ENCODE measurements at regions not wholly inside any gene's neighbourhood (a gene's known extent, or its start where the extent isn't known, plus 50 kb on each side); places are given as distances from the start of the nearest gene placed in this dataset.

DNA sequence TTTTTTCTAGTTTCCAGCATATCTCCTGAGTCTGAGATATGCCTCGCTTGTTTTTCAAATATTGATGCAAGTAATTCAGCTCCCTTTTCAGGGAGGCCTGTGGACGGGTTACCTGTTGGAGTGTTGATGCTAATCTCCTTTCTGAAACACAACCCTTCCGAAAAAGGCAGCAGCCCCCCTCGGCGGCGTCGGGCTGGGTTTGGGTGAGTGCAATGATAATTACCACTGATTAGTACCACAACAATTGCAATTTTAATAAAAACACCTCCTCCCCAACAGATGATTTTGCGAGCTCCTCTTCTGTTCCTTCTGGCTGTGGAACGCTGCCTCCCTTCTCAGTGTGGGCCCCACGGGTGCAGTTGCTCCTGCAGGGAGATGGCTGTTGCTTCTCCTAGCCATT, 66.3 kb downstream of the PTGR3 start:
- H3K4me3 ChIP-seq (ENCODE audit: low read length in 2 of 2) = no peak overlapping the region
- H3K23ac ChIP-seq (ENCODE audit: low read depth, low read length, poor library complexity) = no peak overlapping the region
- no peaks in the 10 kb centered on the region for H3K4me1 ChIP-seq (ENCODE audit: control insufficient read depth in 2 of 2, insufficient read depth in 1 of 2, low read depth in 1 of 2, low read length in 2 of 2)
- no peak overlapping the region for H2BK5ac ChIP-seq (ENCODE audit: low read length)
- H2AFZ ChIP-seq (ENCODE audit: low read length) = no peak overlapping the region
- no peak overlapping the region for H2BK15ac ChIP-seq (ENCODE audit: low read length)
- WGBS, 2 donors (ENCODE audit: extremely low coverage in 2 of 2, insufficient read length in 2 of 2, insufficient replicate concordance in 1 of 2) = no CpG with 5 or more reads among the region's 10 CpGs
- H2AK5ac ChIP-seq (ENCODE audit: low read depth, low read length) = no peak overlapping the region
- no peaks in the 10 kb centered on the region for H3K79me1 ChIP-seq (ENCODE audit: low read depth, low read length)
- H3K36me3 ChIP-seq (replicated peaks in 1 of 2; ENCODE audit: control insufficient read depth in 2 of 2, insufficient read depth in 2 of 2, low read length in 2 of 2) = no peaks in the 10 kb centered on the region
- H3K14ac ChIP-seq (ENCODE audit: low read length) = no peak overlapping the region
- no peak overlapping the region for H3K9ac ChIP-seq (ENCODE audit: low read depth, low read length, poor library complexity)
- no peak overlapping the region for H2BK120ac ChIP-seq (ENCODE audit: low read depth, low read length)
- peaks cover 0 to 2% of the 10 kb centered on the region in 2 donors for H3K9me3 ChIP-seq (replicated peaks in 1 of 2; ENCODE audit: control insufficient read depth in 2 of 2, insufficient read depth in 1 of 2, low read depth in 1 of 2, low read length in 2 of 2)
- no peak overlapping the region for H4K91ac ChIP-seq (ENCODE audit: low read depth, low read length, poor library complexity)
- H3K27ac ChIP-seq (replicated peaks; ENCODE audit: low read length) = no peak overlapping the region
- no peak overlapping the region for H3K4me2 ChIP-seq (ENCODE audit: insufficient read depth, low read length, poor library complexity, severe bottlenecking)
- H3K18ac ChIP-seq (ENCODE audit: low read length) = no peak overlapping the region
- H3K27me3 ChIP-seq (ENCODE audit: control insufficient read depth in 3 of 3, insufficient read depth in 3 of 3, low read depth in 1 of 3, low read length in 3 of 3) = no peaks in the 10 kb centered on the region
- H2BK12ac ChIP-seq (ENCODE audit: low read length) = no peak overlapping the region
- H4K8ac ChIP-seq (ENCODE audit: low read depth, low read length) = no peak overlapping the region
- H3K4ac ChIP-seq (ENCODE audit: low read length) = no peak overlapping the region
- no peak for DNase-seq (ENCODE audit: low spot score)

DNA sequence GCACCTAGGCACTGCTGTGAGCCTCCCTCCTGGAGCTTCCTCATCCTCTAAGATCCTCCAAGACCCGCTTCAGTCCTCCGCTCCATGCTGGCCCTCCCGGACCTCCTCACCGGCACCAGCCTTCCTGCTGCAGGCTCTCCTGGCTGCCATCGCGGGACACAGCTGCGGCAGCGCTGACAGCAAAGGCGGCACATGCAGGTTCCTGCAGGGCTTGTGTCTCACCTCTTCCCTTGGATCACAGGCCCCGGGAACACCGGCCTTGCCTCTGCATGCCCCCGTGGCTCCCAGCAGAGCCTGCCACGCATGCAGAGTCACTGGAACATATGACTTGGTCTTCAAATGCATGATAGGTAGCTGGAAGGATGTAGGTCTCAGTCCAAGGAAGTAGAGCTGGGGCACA, 67.2 kb downstream of the PTGR3 start:
- Histone ChIP-seq H3K4ac (ENCODE audit: low read length) (no peak overlapping the region), H2BK120ac (ENCODE audit: low read depth, low read length) (no peak overlapping the region), H2BK15ac (ENCODE audit: low read length) (no peak overlapping the region), H3K4me1 (ENCODE audit: control insufficient read depth in 2 of 2, insufficient read depth in 1 of 2, low read depth in 1 of 2, low read length in 2 of 2) (no peaks in the 10 kb centered on the region), H2BK12ac (ENCODE audit: low read length) (no peak overlapping the region), H3K9me3 (replicated peaks in 1 of 2; ENCODE audit: control insufficient read depth in 2 of 2, insufficient read depth in 1 of 2, low read depth in 1 of 2, low read length in 2 of 2) (peaks cover 0 to 2% of the 10 kb centered on the region in 2 donors), H3K36me3 (replicated peaks in 1 of 2; ENCODE audit: control insufficient read depth in 2 of 2, insufficient read depth in 2 of 2, low read length in 2 of 2) (no peaks in the 10 kb centered on the region), H3K27ac (replicated peaks; ENCODE audit: low read length) (no peak overlapping the region), H4K8ac (ENCODE audit: low read depth, low read length) (no peak overlapping the region), H2AFZ (ENCODE audit: low read length) (no peak overlapping the region), H3K4me2 (ENCODE audit: insufficient read depth, low read length, poor library complexity, severe bottlenecking) (no peak overlapping the region), H3K23ac (ENCODE audit: low read depth, low read length, poor library complexity) (no peak overlapping the region), H3K18ac (ENCODE audit: low read length) (no peak overlapping the region), H3K14ac (ENCODE audit: low read length) (no peak overlapping the region), H3K4me3 (ENCODE audit: low read length in 2 of 2) (no peak overlapping the region), H2BK5ac (ENCODE audit: low read length) (no peak overlapping the region), H3K9ac (ENCODE audit: low read depth, low read length, poor library complexity) (no peak overlapping the region), H4K91ac (ENCODE audit: low read depth, low read length, poor library complexity) (no peak overlapping the region), H2AK5ac (ENCODE audit: low read depth, low read length) (no peak overlapping the region), H3K79me1 (ENCODE audit: low read depth, low read length) (no peaks in the 10 kb centered on the region), H3K27me3 (ENCODE audit: control insufficient read depth in 3 of 3, insufficient read depth in 3 of 3, low read depth in 1 of 3, low read length in 3 of 3) (no peaks in the 10 kb centered on the region)
- no peak for DNase-seq (ENCODE audit: low spot score)
- WGBS, 2 donors (ENCODE audit: extremely low coverage in 2 of 2, insufficient read length in 2 of 2, insufficient replicate concordance in 1 of 2) = no CpG with 5 or more reads among the region's 13 CpGs

- no peak overlapping the region for H3K4ac ChIP-seq (ENCODE audit: low read length)
- H3K27me3 ChIP-seq (ENCODE audit: control insufficient read depth in 3 of 3, insufficient read depth in 3 of 3, low read depth in 1 of 3, low read length in 3 of 3) = no peaks in the 10 kb centered on the region
- no peak overlapping the region for H3K4me2 ChIP-seq (ENCODE audit: insufficient read depth, low read length, poor library complexity, severe bottlenecking)
- H3K18ac ChIP-seq (ENCODE audit: low read length) = no peak overlapping the region
- WGBS, 2 donors (ENCODE audit: extremely low coverage in 2 of 2, insufficient read length in 2 of 2, insufficient replicate concordance in 1 of 2) = no CpG with 5 or more reads among the region's 5 CpGs
- H3K27ac ChIP-seq (replicated peaks; ENCODE audit: low read length) = no peak overlapping the region
- DNase-seq (ENCODE audit: low spot score) = no peak
- peaks cover 0 to 2% of the 10 kb centered on the region in 2 donors for H3K9me3 ChIP-seq (replicated peaks in 1 of 2; ENCODE audit: control insufficient read depth in 2 of 2, insufficient read depth in 1 of 2, low read depth in 1 of 2, low read length in 2 of 2)
- H3K4me3 ChIP-seq (ENCODE audit: low read length in 2 of 2) = no peak overlapping the region
- no peak overlapping the region for H3K23ac ChIP-seq (ENCODE audit: low read depth, low read length, poor library complexity)
- H3K79me1 ChIP-seq (ENCODE audit: low read depth, low read length) = no peaks in the 10 kb centered on the region
- no peaks in the 10 kb centered on the region for H3K4me1 ChIP-seq (ENCODE audit: control insufficient read depth in 2 of 2, insufficient read depth in 1 of 2, low read depth in 1 of 2, low read length in 2 of 2)
- no peak overlapping the region for H2BK120ac ChIP-seq (ENCODE audit: low read depth, low read length)
- no peak overlapping the region for H2AFZ ChIP-seq (ENCODE audit: low read length)
- H3K14ac ChIP-seq (ENCODE audit: low read length) = no peak overlapping the region
- H2BK5ac ChIP-seq (ENCODE audit: low read length) = no peak overlapping the region
- no peak overlapping the region for H4K8ac ChIP-seq (ENCODE audit: low read depth, low read length)
- H4K91ac ChIP-seq (ENCODE audit: low read depth, low read length, poor library complexity) = no peak overlapping the region
- H3K9ac ChIP-seq (ENCODE audit: low read depth, low read length, poor library complexity) = no peak overlapping the region
- H2AK5ac ChIP-seq (ENCODE audit: low read depth, low read length) = no peak overlapping the region
- no peak overlapping the region for H2BK15ac ChIP-seq (ENCODE audit: low read length)
- no peak overlapping the region for H2BK12ac ChIP-seq (ENCODE audit: low read length)
- no peaks in the 10 kb centered on the region for H3K36me3 ChIP-seq (replicated peaks in 1 of 2; ENCODE audit: control insufficient read depth in 2 of 2, insufficient read depth in 2 of 2, low read length in 2 of 2)
These were observed 67.8 kb downstream of the PTGR3 start for GRCh38 chr18:75141166-75141565.

GRCh38 chr18:75140296-75140695, 68.6 kb downstream of the PTGR3 start:
- H2BK12ac ChIP-seq (ENCODE audit: low read length) = no peak overlapping the region
- H3K27me3 ChIP-seq (ENCODE audit: control insufficient read depth in 3 of 3, insufficient read depth in 3 of 3, low read depth in 1 of 3, low read length in 3 of 3) = no peaks in the 10 kb centered on the region
- no peak overlapping the region for H2BK5ac ChIP-seq (ENCODE audit: low read length)
- no peak for DNase-seq (ENCODE audit: low spot score)
- H3K4me2 ChIP-seq (ENCODE audit: insufficient read depth, low read length, poor library complexity, severe bottlenecking) = no peak overlapping the region
- H3K4me3 ChIP-seq (ENCODE audit: low read length in 2 of 2) = no peak overlapping the region
- H2BK15ac ChIP-seq (ENCODE audit: low read length) = no peak overlapping the region
- no peaks in the 10 kb centered on the region for H3K4me1 ChIP-seq (ENCODE audit: control insufficient read depth in 2 of 2, insufficient read depth in 1 of 2, low read depth in 1 of 2, low read length in 2 of 2)
- H2BK120ac ChIP-seq (ENCODE audit: low read depth, low read length) = no peak overlapping the region
- no peak overlapping the region for H3K4ac ChIP-seq (ENCODE audit: low read length)
- WGBS, 2 donors (ENCODE audit: extremely low coverage in 2 of 2, insufficient read length in 2 of 2, insufficient replicate concordance in 1 of 2) = no CpG with 5 or more reads among the region's 5 CpGs
- no peak overlapping the region for H3K9ac ChIP-seq (ENCODE audit: low read depth, low read length, poor library complexity)
- no peak overlapping the region for H3K18ac ChIP-seq (ENCODE audit: low read length)
- H2AK5ac ChIP-seq (ENCODE audit: low read depth, low read length) = no peak overlapping the region
- H3K36me3 ChIP-seq (replicated peaks in 1 of 2; ENCODE audit: control insufficient read depth in 2 of 2, insufficient read depth in 2 of 2, low read length in 2 of 2) = no peaks in the 10 kb centered on the region
- H2AFZ ChIP-seq (ENCODE audit: low read length) = no peak overlapping the region
- no peak overlapping the region for H4K91ac ChIP-seq (ENCODE audit: low read depth, low read length, poor library complexity)
- H3K9me3 ChIP-seq (replicated peaks in 1 of 2; ENCODE audit: control insufficient read depth in 2 of 2, insufficient read depth in 1 of 2, low read depth in 1 of 2, low read length in 2 of 2) = peaks cover 0 to 2% of the 10 kb centered on the region in 2 donors
- no peak overlapping the region for H3K14ac ChIP-seq (ENCODE audit: low read length)
- H3K23ac ChIP-seq (ENCODE audit: low read depth, low read length, poor library complexity) = no peak overlapping the region
- H4K8ac ChIP-seq (ENCODE audit: low read depth, low read length) = no peak overlapping the region
- H3K79me1 ChIP-seq (ENCODE audit: low read depth, low read length) = no peaks in the 10 kb centered on the region
- no peak overlapping the region for H3K27ac ChIP-seq (replicated peaks; ENCODE audit: low read length)
